ENCODE measurements at regions not wholly inside any gene's neighbourhood (a gene's known extent, or its start where the extent isn't known, plus 50 kb on each side); places are given as distances from the start of the nearest gene placed in this dataset.

- Histone ChIP-seq H3K4me1 (no peaks in the 10 kb centered on the region), H3K27ac (no peak overlapping the region), H3K4me3 (no peak overlapping the region), H3K27me3 (ENCODE audit: low read depth) (no peaks in the 10 kb centered on the region), H3K36me3 (no peaks in the 10 kb centered on the region), H3K9me3 (no peaks in the 10 kb centered on the region)
- intact Hi-C loops (cut with DNase I), result no loop called here
- no peak for TF ChIP-seq CTCF (IDR thresholded peaks at IDR 0.05)
- DNase-seq (no peak), ATAC-seq (no peak)
These were observed 1265.7 kb upstream of the CHAC2 start for GRCh38 chr2:52501715-52502475.

DNA sequence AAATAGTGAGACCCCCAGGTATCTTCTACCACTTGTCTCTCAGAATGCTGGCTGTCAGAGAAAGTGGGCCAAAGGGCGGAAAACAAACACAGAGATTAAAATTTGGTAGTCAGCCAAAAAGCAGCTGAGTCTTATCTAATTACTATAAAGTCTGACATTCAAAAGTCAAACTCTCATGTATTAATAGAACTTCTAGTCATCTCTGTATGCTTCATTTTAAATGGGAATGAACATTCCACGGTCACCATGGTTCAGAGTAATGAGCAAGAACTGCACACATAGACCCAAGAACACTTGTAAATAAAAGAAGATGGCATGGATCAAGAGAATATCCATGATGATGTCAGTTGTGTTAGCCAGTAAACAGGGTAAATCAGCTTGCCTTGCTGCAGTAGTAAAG is 1267.0 kb upstream of the CHAC2 start:
- Histone ChIP-seq H3K4me3 (no peak overlapping the region), H3K27ac (no peak overlapping the region), H3K9me3 (no peaks in the 10 kb centered on the region), H3K36me3 (no peaks in the 10 kb centered on the region), H3K4me1 (no peaks in the 10 kb centered on the region), H3K27me3 (ENCODE audit: low read depth) (no peaks in the 10 kb centered on the region)
- DNase-seq (no peak), ATAC-seq (no peak)
- intact Hi-C loops (cut with DNase I), result no loop called here
- TF ChIP-seq CTCF (IDR thresholded peaks at IDR 0.05), result no peak

- H3K27me3 ChIP-seq (ENCODE audit: low read depth), result no peaks in the 10 kb centered on the region
- no peak overlapping the region for H3K27ac ChIP-seq
- ATAC-seq (no peak), DNase-seq (no peak)
- H3K4me1 ChIP-seq, result no peaks in the 10 kb centered on the region
- intact Hi-C loops (cut with DNase I), result no loop called here
- no peak for TF ChIP-seq CTCF (IDR thresholded peaks at IDR 0.05)
- no peaks in the 10 kb centered on the region for H3K36me3 ChIP-seq
- H3K4me3 ChIP-seq, result no peak overlapping the region
- H3K9me3 ChIP-seq, result no peaks in the 10 kb centered on the region
These were observed 1269.4 kb upstream of the CHAC2 start for GRCh38 chr2:52498077-52498750.

DNA sequence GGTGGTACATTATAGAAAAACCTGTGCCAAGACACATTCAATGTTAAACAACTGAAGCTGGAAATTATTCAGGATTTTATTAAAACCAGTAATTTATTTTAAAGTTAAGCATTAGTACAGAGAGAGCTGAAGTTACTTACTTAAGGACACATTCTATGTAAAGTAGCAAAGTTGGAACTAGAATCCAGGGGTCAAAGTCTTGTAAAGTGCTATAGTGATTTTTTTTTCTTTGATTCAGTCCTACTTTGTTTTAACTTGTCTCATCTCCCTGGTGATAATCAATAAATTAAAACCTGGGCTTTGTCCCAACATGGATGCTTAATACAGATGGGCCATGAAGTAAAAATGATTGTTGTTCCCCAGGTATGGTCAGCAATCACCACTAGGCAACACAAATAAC is 1271.8 kb upstream of the CHAC2 start:
- no peak for ATAC-seq
- no peak for TF ChIP-seq CTCF (IDR thresholded peaks at IDR 0.05)
- intact Hi-C loops (cut with DNase I), result no loop called here

GRCh38 chr2:52477166-52477565 is 1290.4 kb upstream of the CHAC2 start:
- H3K9me3 ChIP-seq, result no peaks in the 10 kb centered on the region
- no peak overlapping the region for H3K27ac ChIP-seq
- ATAC-seq (no peak), DNase-seq (no peak)
- intact Hi-C loops (cut with DNase I), result no loop called here
- H3K4me1 ChIP-seq, result no peaks in the 10 kb centered on the region
- H3K36me3 ChIP-seq, result no peaks in the 10 kb centered on the region
- H3K4me3 ChIP-seq, result no peak overlapping the region
- no peaks in the 10 kb centered on the region for H3K27me3 ChIP-seq (ENCODE audit: low read depth)
- no peak for TF ChIP-seq CTCF (IDR thresholded peaks at IDR 0.05)

More for the DNA sequence above, 1271.8 kb upstream of the CHAC2 start:
- Histone ChIP-seq H3K4me1 (no peaks in the 10 kb centered on the region), H3K4me3 (no peak overlapping the region), H3K9me3 (peaks cover 6% of the 10 kb centered on the region), H3K27me3 (ENCODE audit: low read depth) (no peaks in the 10 kb centered on the region), H3K36me3 (no peaks in the 10 kb centered on the region), H3K27ac (no peak overlapping the region)
- no peak for DNase-seq
